ENCODE measurements at regions not wholly inside any gene's neighbourhood (a gene's known extent, or its start where the extent isn't known, plus 50 kb on each side); places are given as distances from the start of the nearest gene placed in this dataset.

DNA sequence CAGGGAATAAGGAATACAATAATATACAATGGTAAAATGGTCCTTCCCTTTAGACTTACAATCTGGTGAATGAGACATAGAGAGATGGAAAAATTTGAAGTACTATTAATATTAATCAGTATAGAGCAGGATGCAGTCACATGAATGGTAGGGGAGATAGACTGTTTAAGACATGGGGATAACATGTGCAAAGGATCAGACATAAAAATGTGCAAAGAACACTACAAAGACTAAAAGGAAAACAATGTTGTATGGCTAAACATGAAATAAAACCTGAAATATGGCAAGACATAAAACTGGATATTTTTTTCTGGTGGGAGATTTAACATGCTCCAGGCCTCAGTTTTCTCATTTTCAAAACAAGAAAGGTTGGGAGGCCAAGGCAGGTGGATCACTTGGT, 182.4 kb upstream of the DPT start:
- TF ChIP-seq, protein P1, sequence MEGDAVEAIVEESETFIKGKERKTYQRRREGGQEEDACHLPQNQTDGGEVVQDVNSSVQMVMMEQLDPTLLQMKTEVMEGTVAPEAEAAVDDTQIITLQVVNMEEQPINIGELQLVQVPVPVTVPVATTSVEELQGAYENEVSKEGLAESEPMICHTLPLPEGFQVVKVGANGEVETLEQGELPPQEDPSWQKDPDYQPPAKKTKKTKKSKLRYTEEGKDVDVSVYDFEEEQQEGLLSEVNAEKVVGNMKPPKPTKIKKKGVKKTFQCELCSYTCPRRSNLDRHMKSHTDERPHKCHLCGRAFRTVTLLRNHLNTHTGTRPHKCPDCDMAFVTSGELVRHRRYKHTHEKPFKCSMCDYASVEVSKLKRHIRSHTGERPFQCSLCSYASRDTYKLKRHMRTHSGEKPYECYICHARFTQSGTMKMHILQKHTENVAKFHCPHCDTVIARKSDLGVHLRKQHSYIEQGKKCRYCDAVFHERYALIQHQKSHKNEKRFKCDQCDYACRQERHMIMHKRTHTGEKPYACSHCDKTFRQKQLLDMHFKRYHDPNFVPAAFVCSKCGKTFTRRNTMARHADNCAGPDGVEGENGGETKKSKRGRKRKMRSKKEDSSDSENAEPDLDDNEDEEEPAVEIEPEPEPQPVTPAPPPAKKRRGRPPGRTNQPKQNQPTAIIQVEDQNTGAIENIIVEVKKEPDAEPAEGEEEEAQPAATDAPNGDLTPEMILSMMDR (IDR thresholded peaks at IDR 0.05; ENCODE audit: insufficient read depth, low read length): no peak
- no peak for TF ChIP-seq POLR2AphosphoS5 (IDR thresholded peaks at IDR 0.05; ENCODE audit: low read depth)
